ENCODE measurements at regions not wholly inside any gene's neighbourhood (a gene's known extent, or its start where the extent isn't known, plus 50 kb on each side); places are given as distances from the start of the nearest gene placed in this dataset.

DNA sequence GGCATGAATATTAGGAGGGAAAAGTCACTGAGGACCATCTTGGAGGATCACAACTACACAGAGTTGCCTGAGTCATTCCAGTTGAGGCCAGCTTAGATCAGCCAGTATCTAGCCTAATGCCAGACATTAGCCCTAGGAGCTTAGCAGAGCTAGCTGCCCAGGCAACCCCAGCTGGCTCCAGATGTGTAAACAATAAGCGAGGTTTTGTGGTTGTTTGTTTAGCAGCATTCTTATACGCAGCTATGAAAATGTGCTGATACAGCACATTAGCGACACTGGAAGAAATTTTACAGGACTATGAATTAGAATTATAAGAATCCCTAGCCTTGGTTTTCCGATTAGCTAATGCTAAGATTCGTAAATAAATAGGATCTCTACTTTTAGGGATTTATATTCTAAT is 59.3 kb downstream of the BTBD3 start:
- no peak for TF ChIP-seq POLR2A (IDR thresholded peaks at IDR 0.05; ENCODE audit: low read depth, low read length)
- TF ChIP-seq POLR2AphosphoS5 (IDR thresholded peaks at IDR 0.05; ENCODE audit: low read depth, low read length) = no peak
- no peak for TF ChIP-seq TAF1 (IDR thresholded peaks at IDR 0.05; ENCODE audit: low read depth, low read length)
- no peak for TF ChIP-seq SPI1 (IDR thresholded peaks at IDR 0.05; ENCODE audit: low read depth, low read length)
- no peak for TF ChIP-seq PAX5 (IDR thresholded peaks at IDR 0.05; ENCODE audit: insufficient read depth, low read length, severe bottlenecking)
- no peak for TF ChIP-seq POU2F2 (IDR thresholded peaks at IDR 0.05; ENCODE audit: low read depth, low read length)

Data from GM12891 (cell line).